ENCODE measurements at regions not wholly inside any gene's neighbourhood (a gene's known extent, or its start where the extent isn't known, plus 50 kb on each side); places are given as distances from the start of the nearest gene placed in this dataset.
"Not testable (repeated sequence)": the region's sequence is repeated elsewhere in the genome, so short reads cannot be mapped to it uniquely, and the experiment has no call there.

DNA sequence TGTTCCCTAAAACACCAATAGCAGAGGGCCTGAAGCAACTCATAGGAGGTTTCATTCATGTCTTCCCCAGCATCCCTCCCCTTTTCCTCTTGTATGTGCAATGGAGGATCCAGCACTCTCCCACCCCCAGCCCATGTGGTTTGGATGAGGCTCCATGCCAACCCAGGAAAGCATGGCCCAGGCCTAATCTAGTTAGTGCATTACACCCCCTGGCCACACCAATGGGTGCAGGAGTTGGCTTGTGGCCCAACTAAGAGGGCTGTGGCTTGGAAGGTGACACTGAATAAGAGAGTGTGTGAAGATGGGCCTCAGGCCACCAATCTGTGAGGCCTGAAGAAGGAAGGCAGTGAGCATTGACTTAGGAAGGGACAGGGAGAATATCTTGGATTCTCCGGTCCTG lies 70.8 kb upstream of the SMIM23 start:
- DNase-seq: no peak

DNA sequence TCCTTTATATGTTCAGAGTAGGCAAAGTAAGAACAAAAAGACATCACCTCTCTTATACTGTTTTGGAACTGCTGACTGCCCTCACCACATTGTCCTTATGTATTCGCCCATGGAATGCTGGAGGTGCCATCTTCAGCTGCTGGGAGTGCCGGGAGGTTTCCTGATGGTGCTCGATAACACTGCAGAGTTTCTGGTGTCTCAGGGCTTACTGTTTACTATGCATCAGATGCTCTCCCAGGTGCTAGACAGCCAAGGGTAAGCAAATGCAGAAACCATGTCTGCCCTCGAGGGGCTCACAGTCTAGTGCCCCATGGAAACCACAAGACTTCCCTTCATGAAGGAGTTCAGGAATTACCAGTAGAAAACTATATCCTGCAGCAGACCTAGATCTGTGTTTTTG lies 70.1 kb upstream of the SMIM23 start:
- no peak for DNase-seq

GRCh38 chr5:171720086-171720485 lies 65.5 kb upstream of the SMIM23 start:
- DNase-seq: no peak

- peak; percentile 57 to 86 (median 79) for DNase-seq
Measured at GRCh38 chr5:171721464-171721863, 64.2 kb upstream of the SMIM23 start.

GRCh38 chr5:171724468-171725204 lies 61.0 kb upstream of the SMIM23 start:
- no peak for DNase-seq

- no peak for DNase-seq
Measured at GRCh38 chr5:171725205-171725601, 60.4 kb upstream of the SMIM23 start.

GRCh38 chr5:171726819-171727218 lies 58.8 kb upstream of the SMIM23 start:
- DNase-seq: not testable (repeated sequence)

- DNase-seq: no peak
Measured at GRCh38 chr5:171728686-171729085, 56.9 kb upstream of the SMIM23 start.

Measured in suppressor macrophage (primary cell).